ENCODE measurements at regions not wholly inside any gene's neighbourhood (a gene's known extent, or its start where the extent isn't known, plus 50 kb on each side); places are given as distances from the start of the nearest gene placed in this dataset.
"Not testable (repeated sequence)": the region's sequence is repeated elsewhere in the genome, so short reads cannot be mapped to it uniquely, and the experiment has no call there.

GRCh38 chr7:41391818-41392217 lies 311.1 kb downstream of the INHBA start:
- TF ChIP-seq CTCF (IDR thresholded peaks at IDR 0.05) (no peak), POLR2A (IDR thresholded peaks at IDR 0.05) (no peak)
- WGBS (ENCODE audit: insufficient coverage, low coverage, low lambda C conversion rate, missing lambda C conversion rate): 91% methylated on average over 3 of the region's 3 CpGs
- intact Hi-C loops (cut with DNase I): no loop called here

GRCh38 chr7:41388933-41389332 lies 314.0 kb downstream of the INHBA start:
- H3K27ac ChIP-seq; H3K36me3 ChIP-seq; H3K4me3 ChIP-seq; DNase-seq; intact Hi-C loops (cut with DNase I); H3K4me1 ChIP-seq; H3K9me3 ChIP-seq; H3K27me3 ChIP-seq; ATAC-seq: not testable (repeated sequence)
- 60% methylated on average over 3 of the region's 3 CpGs for WGBS (ENCODE audit: insufficient coverage, low coverage, low lambda C conversion rate, missing lambda C conversion rate)

More at GRCh38 chr7:41391818-41392217, 311.1 kb downstream of the INHBA start:
- H3K27ac ChIP-seq: no peak overlapping the region
- no peaks in the 10 kb centered on the region for H3K27me3 ChIP-seq
- H3K9me3 ChIP-seq: no peaks in the 10 kb centered on the region
- H3K4me3 ChIP-seq: no peak overlapping the region
- no peak for DNase-seq
- no peak for ATAC-seq
- H3K4me1 ChIP-seq: no peaks in the 10 kb centered on the region
- H3K36me3 ChIP-seq: no peaks in the 10 kb centered on the region

- no peak overlapping the region for H3K27ac ChIP-seq
- TF ChIP-seq CTCF (IDR thresholded peaks at IDR 0.05) (no peak), POLR2A (IDR thresholded peaks at IDR 0.05) (no peak)
- intact Hi-C loops (cut with DNase I): no loop called here
- no peaks in the 10 kb centered on the region for H3K27me3 ChIP-seq
- H3K4me1 ChIP-seq: no peaks in the 10 kb centered on the region
- H3K4me3 ChIP-seq: no peak overlapping the region
- no peaks in the 10 kb centered on the region for H3K9me3 ChIP-seq
- DNase-seq (no peak), ATAC-seq (no peak)
- 40% methylated on average over 1 of the region's 1 CpG for WGBS (ENCODE audit: insufficient coverage, low coverage, low lambda C conversion rate, missing lambda C conversion rate)
- H3K36me3 ChIP-seq: no peaks in the 10 kb centered on the region
Observed at GRCh38 chr7:41385996-41386395, 316.9 kb downstream of the INHBA start.

GRCh38 chr7:41384418-41384817 lies 318.5 kb downstream of the INHBA start:
- H3K36me3 ChIP-seq: no peaks in the 10 kb centered on the region
- H3K9me3 ChIP-seq: no peaks in the 10 kb centered on the region
- no peak for DNase-seq
- H3K27ac ChIP-seq: no peak overlapping the region
- 93% methylated on average over 12 of the region's 12 CpGs for WGBS (ENCODE audit: insufficient coverage, low coverage, low lambda C conversion rate, missing lambda C conversion rate)
- intact Hi-C loops (cut with DNase I): no loop called here
- no peaks in the 10 kb centered on the region for H3K27me3 ChIP-seq
- TF ChIP-seq POLR2A (IDR thresholded peaks at IDR 0.05) (no peak), CTCF (IDR thresholded peaks at IDR 0.05) (no peak)
- no peak overlapping the region for H3K4me3 ChIP-seq
- ATAC-seq: no peak
- H3K4me1 ChIP-seq: no peaks in the 10 kb centered on the region

- no peaks in the 10 kb centered on the region for H3K36me3 ChIP-seq
- no peak overlapping the region for H3K27ac ChIP-seq
- no peaks in the 10 kb centered on the region for H3K4me1 ChIP-seq
- no peak for ATAC-seq
- H3K4me3 ChIP-seq: no peak overlapping the region
- H3K9me3 ChIP-seq: no peaks in the 10 kb centered on the region
- no peak for TF ChIP-seq POLR2A (IDR thresholded peaks at IDR 0.05)
- no peak for TF ChIP-seq CTCF (IDR thresholded peaks at IDR 0.05)
- 32% methylated on average over 3 of the region's 3 CpGs for WGBS (ENCODE audit: insufficient coverage, low coverage, low lambda C conversion rate, missing lambda C conversion rate)
- DNase-seq: no peak
- no peaks in the 10 kb centered on the region for H3K27me3 ChIP-seq
- intact Hi-C loops (cut with DNase I): no loop called here
Observed at GRCh38 chr7:41383596-41383995, 319.3 kb downstream of the INHBA start.

Data from right lobe of liver (tissue), 6 donors.